Brain microvascular endothelial cell (primary cell): ENCODE measurements at regions not wholly inside any gene's neighbourhood (a gene's known extent, or its start where the extent isn't known, plus 50 kb on each side); places are given as distances from the start of the nearest gene placed in this dataset.

Source experiments
- DNase-seq: peaks from one replicate; pipeline ENCODE4 v3.0.0-alpha.2; 2020
- H3K27ac ChIP-seq: fragments of 250-450 bp; sonication (Bioruptor Pico); 2 replicates; pipeline ENCODE4 v1.5.1; 2020; ENCODE audit warnings: mild to moderate bottlenecking, moderate library complexity
- H3K27me3 ChIP-seq: fragments of 250-450 bp; sonication (Bioruptor Pico); replicated peaks from 2 replicates; pipeline ENCODE4 v1.5.1; 2020; ENCODE audit warnings: mild to moderate bottlenecking
- H3K36me3 ChIP-seq: fragments of 250-450 bp; sonication (Bioruptor Pico); replicated peaks from 2 replicates; pipeline ENCODE4 v1.5.1; 2020; ENCODE audit warnings: mild to moderate bottlenecking
- H3K4me3 ChIP-seq: 2 replicates; pipeline ENCODE4 v1.5.1; 2011; ENCODE audit warnings: low read depth, mild to moderate bottlenecking, control low read depth, low read length, moderate library complexity
- in situ Hi-C: cut with HindIII; loops from 2 replicates; pipeline ENCODE4 v1.10.0; 2017; ENCODE audit warnings: low sequenced_read_pairs, low pct_ligation_motif_present
- TF ChIP-seq, protein P1 (sequence below): IDR thresholded peaks from 2 replicates; pipeline ENCODE4 v1.5.1; 2011; ENCODE audit warnings: low read depth, mild to moderate bottlenecking, moderate library complexity, low read length, control low read depth, inconsistent platforms; ENCODE audit errors: missing control alignments

DNA sequence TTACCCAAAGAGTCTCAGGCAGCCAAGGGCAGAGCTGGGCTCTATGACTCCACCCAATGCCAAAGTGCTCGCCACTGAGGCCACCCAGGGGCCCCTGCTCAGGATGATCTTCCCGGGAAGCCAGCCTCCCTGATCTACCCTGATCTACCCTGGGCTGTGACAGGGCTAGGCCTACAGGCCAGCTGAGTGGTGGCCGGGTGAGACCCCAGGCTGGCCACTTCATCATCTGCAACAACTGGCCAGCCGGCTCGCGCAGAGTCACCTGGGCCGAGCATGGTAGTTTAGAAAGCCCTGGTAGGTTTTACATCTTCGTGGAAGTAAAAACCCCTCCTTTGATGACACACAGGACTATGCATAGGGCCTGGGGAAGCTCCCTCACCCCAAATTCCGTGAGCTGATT lies 276.3 kb downstream of the NDUFA10 start:
- no peak overlapping the region for H3K27ac ChIP-seq
- TF ChIP-seq, protein P1, sequence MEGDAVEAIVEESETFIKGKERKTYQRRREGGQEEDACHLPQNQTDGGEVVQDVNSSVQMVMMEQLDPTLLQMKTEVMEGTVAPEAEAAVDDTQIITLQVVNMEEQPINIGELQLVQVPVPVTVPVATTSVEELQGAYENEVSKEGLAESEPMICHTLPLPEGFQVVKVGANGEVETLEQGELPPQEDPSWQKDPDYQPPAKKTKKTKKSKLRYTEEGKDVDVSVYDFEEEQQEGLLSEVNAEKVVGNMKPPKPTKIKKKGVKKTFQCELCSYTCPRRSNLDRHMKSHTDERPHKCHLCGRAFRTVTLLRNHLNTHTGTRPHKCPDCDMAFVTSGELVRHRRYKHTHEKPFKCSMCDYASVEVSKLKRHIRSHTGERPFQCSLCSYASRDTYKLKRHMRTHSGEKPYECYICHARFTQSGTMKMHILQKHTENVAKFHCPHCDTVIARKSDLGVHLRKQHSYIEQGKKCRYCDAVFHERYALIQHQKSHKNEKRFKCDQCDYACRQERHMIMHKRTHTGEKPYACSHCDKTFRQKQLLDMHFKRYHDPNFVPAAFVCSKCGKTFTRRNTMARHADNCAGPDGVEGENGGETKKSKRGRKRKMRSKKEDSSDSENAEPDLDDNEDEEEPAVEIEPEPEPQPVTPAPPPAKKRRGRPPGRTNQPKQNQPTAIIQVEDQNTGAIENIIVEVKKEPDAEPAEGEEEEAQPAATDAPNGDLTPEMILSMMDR, result no peak
- H3K36me3 ChIP-seq, result no peaks in the 10 kb centered on the region
- H3K4me3 ChIP-seq, result no peak overlapping the region
- H3K27me3 ChIP-seq, result no peaks in the 10 kb centered on the region
- in situ Hi-C loops, result no loop called here
- no peak for DNase-seq

DNA sequence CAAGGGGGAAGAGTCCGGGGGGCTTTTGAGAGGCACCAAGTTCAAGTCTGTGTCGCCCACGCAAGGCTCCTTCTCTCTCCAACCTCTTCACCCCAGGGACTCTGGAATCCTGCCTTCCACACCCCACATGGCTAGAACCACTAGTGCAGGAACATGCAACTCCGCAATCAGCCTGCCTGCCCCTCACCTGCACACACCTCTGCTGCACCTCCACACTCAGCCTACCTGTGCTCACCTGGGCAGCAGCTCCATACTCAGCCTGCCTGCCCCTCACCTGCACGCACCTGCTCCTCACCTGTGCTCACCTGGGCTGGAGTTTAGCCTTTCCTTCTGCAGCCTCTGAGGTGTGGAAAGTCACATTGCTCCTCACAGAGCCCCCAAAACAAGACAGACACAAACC lies 277.4 kb downstream of the NDUFA10 start:
- H3K36me3 ChIP-seq, result no peaks in the 10 kb centered on the region
- DNase-seq, result no peak
- TF ChIP-seq, protein P1, result no peak
- in situ Hi-C loops, result no loop called here
- H3K27me3 ChIP-seq, result no peaks in the 10 kb centered on the region
- H3K27ac ChIP-seq, result no peak overlapping the region
- H3K4me3 ChIP-seq, result no peak overlapping the region

DNA sequence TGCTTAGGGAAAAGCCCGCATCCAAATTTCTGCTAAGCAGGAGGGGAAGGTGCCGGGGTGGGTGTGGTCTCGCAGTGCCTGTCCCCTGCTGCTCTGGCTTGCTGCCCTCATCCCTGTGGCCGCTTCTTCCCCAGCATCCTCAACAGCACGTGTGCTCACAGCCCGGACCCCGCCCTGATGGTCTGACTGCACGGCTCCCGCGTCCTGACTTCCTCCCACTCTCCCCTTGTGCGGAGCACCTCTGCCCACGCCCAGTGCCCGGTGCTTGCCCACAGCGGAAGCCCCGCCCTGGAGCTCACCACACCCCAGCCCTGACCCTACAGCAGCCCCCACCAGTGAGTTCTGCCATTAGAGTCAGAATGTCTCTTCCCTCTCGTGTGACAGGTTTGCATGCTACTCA lies 277.9 kb downstream of the NDUFA10 start:
- no peak overlapping the region for H3K27ac ChIP-seq
- TF ChIP-seq, protein P1, result no peak
- no peak overlapping the region for H3K4me3 ChIP-seq
- in situ Hi-C loops, result no loop called here
- H3K36me3 ChIP-seq, result no peaks in the 10 kb centered on the region
- no peak for DNase-seq
- H3K27me3 ChIP-seq, result no peaks in the 10 kb centered on the region

DNA sequence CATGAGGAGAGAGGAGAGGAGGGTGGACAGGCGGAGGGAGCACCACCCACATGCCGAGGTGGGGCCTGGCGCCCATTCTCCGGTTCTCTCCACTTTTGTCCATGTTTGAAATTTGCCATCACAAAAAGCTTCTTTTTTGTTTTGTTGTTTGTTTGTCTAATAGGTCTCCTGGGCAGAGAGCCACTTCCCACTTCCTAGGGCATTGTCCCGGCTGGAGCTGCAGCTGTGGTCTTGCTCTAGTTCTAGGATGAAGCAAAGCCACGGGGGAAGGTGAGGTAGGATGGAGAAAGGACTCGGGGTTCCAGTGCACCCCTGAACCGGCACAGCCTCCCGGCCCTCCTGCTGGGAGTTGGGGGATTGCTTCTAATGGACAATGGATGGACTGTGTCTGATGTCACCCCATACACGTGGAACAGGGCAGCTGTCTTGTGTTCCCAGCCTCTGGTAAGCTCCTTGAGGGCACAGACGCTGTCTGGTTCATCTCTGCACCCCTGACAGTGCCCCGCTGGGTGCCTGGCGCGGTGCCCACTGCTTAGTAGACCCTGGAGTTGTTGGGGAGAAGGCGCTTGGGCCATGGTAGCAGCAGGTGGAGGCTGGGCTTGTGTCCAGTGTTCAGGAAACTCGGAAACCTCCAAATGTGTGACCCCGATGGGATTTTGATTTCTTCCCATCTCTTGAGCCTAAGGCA lies 278.4 kb downstream of the NDUFA10 start:
- no peaks in the 10 kb centered on the region for H3K36me3 ChIP-seq
- no peak for DNase-seq
- H3K4me3 ChIP-seq, result no peak overlapping the region
- TF ChIP-seq, protein P1, result no peak
- H3K27ac ChIP-seq, result no peak overlapping the region
- H3K27me3 ChIP-seq, result no peaks in the 10 kb centered on the region
- in situ Hi-C loops, result no loop called here

DNA sequence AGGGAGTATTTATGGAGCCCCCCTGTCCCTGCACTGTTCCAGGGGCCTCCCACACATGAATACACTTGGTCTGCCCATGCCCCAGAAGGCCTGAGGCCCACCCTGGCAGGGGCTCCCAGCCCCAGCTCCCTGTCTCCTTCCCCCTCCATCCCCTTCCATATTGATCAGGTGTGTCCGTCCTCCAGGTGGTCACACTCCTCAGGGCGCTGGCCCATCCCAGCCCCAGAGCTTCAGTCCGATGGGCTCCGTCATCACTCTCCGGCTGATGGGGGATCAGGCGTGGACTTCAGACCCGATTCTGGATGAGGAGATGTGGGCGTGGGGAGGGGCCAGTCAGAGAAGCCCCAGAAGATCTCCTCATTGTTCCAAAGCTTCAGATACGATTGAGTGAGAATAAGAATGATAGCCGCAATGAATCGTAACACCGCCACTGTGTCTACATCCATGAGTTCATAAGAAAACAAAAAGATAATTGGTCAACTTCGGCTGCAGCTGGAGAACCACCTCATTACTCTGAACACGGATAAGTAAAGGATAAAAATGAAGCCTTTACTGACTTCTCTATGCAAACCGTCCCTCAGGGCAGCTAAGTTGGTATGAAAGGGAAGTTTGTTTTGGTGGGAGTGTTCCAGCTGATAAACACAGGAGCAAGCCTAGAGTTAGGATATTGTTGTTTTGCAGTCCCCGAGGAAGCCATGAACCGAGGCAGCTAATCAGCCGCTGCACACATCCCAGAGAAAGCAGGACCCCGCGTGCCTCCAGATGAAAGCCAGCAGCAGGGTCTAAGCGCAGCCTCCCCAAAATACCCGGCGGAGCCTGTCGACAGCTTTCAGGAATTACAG lies 279.5 kb downstream of the NDUFA10 start:
- no peak for DNase-seq
- Histone ChIP-seq H3K36me3 (no peaks in the 10 kb centered on the region), H3K4me3 (no peak overlapping the region), H3K27ac (no peak overlapping the region), H3K27me3 (no peaks in the 10 kb centered on the region)
- TF ChIP-seq, protein P1, result no peak
- in situ Hi-C loops, result no loop called here
